BLaER1 (cell line): ENCODE measurements at regions not wholly inside any gene's neighbourhood (a gene's known extent, or its start where the extent isn't known, plus 50 kb on each side); places are given as distances from the start of the nearest gene placed in this dataset.
"Not testable (repeated sequence)": the region's sequence is repeated elsewhere in the genome, so short reads cannot be mapped to it uniquely, and the experiment has no call there.

Source experiments
- H3K27ac ChIP-seq: shearing (Covaris generic); formaldehyde crosslinking; 2 replicates; pipeline ENCODE4 v1.8.1; 2022
- H3K27me3 ChIP-seq: shearing (Covaris generic); formaldehyde crosslinking; 2 replicates; pipeline ENCODE4 v1.8.1; 2022
- H3K36me3 ChIP-seq: shearing (Covaris generic); formaldehyde crosslinking; 2 replicates; pipeline ENCODE4 v1.8.1; 2022
- H3K4me1 ChIP-seq: shearing (Covaris generic); formaldehyde crosslinking; 2 replicates; pipeline ENCODE4 v1.8.1; 2022
- H3K4me2 ChIP-seq: shearing (Covaris generic); formaldehyde crosslinking; 2 replicates; pipeline ENCODE4 v1.8.1; 2022
- H3K4me3 ChIP-seq: shearing (Covaris generic); formaldehyde crosslinking; 2 replicates; pipeline ENCODE4 v1.8.1; 2022
- H3K9ac ChIP-seq: shearing (Covaris generic); formaldehyde crosslinking; 2 replicates; pipeline ENCODE4 v1.8.1; 2022
- H3K9me3 ChIP-seq: shearing (Covaris generic); formaldehyde crosslinking; 2 replicates; pipeline ENCODE4 v1.8.1; 2022
- H4K20me1 ChIP-seq: shearing (Covaris generic); formaldehyde crosslinking; 2 replicates; pipeline ENCODE4 v1.8.1; 2022
- Cebpa-rat ChIP-seq: shearing (Covaris generic); IDR thresholded peaks from 2 replicates; pipeline ENCODE4 v1.8.1; 2022

DNA sequence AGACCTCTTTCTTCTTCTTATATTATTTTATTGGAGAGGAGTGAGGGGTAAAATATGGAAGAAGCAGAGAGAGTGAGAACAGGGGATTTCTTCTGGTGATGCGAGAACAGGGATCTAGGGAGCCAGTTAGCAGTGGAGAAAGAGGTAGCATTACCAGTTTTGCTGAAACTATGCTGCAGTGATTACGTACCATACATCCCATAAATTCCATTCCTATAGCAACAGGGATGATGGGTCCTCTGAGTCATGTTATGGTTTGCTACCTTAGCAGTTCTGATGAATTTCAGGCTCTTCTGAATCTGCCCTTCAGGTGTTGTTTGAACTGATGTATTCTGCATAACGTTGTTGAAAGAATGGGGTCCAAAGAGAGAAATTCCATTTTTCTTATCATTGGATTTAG, 625.4 kb upstream of the LRFN5 start:
- H3K27me3 ChIP-seq = no peaks in the 10 kb centered on the region
- H3K4me1 ChIP-seq = no peaks in the 10 kb centered on the region
- no peak overlapping the region for H3K4me2 ChIP-seq
- H3K4me3 ChIP-seq = no peak overlapping the region
- no peaks in the 10 kb centered on the region for H3K36me3 ChIP-seq
- no peaks in the 10 kb centered on the region for H3K9me3 ChIP-seq
- no peak overlapping the region for H3K9ac ChIP-seq
- no peak for TF ChIP-seq Cebpa-rat
- H4K20me1 ChIP-seq = no peaks in the 10 kb centered on the region
- H3K27ac ChIP-seq = no peak overlapping the region

DNA sequence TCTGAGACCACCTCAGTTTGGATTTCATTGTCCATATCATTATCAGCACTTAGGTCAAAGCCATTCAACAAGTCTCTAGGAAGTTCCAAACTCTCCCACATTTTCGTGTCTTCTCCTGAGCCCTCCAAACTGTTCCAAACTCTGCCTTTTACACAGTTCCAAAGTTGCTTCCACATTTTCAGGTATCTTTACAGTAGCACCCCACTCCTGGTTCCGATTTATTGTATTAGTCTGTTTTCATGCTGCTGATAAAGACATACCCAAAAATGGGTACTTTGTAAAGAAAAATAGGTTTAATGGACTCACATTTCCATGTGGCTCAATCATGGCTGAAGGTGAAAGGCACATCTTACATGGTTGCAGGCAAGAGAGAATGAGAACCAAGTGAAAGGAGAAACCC, 646.4 kb upstream of the LRFN5 start:
- H3K4me1 ChIP-seq, H3K36me3 ChIP-seq, H3K4me3 ChIP-seq, H4K20me1 ChIP-seq, H3K27ac ChIP-seq, H3K9ac ChIP-seq, H3K4me2 ChIP-seq, H3K27me3 ChIP-seq: not testable (repeated sequence)
- peaks cover 16% of the 10 kb centered on the region for H3K9me3 ChIP-seq

DNA sequence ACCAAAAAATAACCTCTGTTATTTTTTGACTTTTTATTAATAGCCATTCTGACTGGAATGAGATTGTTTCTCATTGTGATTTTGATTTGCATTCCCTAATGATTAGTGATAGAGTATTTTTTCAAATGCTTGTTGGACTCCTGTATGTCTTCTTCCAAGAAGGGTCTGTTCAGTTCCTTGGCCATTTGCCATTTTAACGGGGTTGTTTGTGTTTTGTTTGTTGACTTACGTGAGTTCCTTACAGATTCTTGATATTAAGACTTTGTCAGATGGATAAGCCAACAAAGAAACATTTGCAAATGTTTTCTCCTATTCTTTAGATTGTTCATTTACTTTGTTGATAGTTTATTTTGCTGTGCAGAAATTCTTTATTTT, 651.6 kb upstream of the LRFN5 start:
- H4K20me1 ChIP-seq = no peaks in the 10 kb centered on the region
- no peak overlapping the region for H3K27ac ChIP-seq
- no peaks in the 10 kb centered on the region for H3K27me3 ChIP-seq
- H3K9me3 ChIP-seq = peaks cover 11% of the 10 kb centered on the region
- H3K4me2 ChIP-seq = no peak overlapping the region
- no peaks in the 10 kb centered on the region for H3K4me1 ChIP-seq
- H3K36me3 ChIP-seq = no peaks in the 10 kb centered on the region
- TF ChIP-seq Cebpa-rat = no peak
- H3K4me3 ChIP-seq = no peak overlapping the region
- H3K9ac ChIP-seq = no peak overlapping the region

DNA sequence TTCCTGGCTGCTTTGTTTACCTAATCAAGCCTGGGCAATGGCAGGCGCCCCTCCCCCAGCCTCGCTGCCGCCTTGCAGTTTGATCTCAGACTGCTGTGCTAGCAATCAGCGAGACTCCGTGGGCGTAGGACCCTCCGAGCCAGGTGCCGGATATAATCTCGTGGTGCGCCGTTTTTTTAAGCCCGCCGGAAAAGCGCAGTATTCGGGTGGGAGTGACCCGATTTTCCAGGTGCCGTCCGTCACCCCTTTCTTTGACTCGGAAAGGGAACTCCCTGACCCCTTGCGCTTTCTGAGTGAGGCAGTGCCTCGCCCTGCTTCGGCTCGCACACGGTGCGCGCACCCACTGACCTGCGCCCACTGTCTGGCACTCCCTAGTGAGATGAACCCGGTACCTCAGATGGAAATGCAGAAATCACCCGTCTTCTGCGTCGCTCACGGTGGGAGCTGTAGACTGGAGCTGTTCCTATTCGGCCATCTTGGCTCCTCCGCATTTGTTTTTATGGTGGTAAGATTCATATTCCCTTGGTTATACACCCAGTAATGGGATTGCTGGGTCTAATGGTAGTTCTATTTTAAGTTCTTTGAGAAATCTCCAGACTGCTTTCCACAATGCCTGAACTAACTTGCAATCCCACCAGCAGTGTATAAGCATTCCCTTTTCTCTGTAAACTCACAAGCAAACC, 652.1 kb upstream of the LRFN5 start:
- not testable (repeated sequence) for H3K4me3 ChIP-seq, H3K9me3 ChIP-seq, H3K4me1 ChIP-seq, H3K9ac ChIP-seq, H4K20me1 ChIP-seq, H3K4me2 ChIP-seq, H3K27me3 ChIP-seq, H3K36me3 ChIP-seq, H3K27ac ChIP-seq

DNA sequence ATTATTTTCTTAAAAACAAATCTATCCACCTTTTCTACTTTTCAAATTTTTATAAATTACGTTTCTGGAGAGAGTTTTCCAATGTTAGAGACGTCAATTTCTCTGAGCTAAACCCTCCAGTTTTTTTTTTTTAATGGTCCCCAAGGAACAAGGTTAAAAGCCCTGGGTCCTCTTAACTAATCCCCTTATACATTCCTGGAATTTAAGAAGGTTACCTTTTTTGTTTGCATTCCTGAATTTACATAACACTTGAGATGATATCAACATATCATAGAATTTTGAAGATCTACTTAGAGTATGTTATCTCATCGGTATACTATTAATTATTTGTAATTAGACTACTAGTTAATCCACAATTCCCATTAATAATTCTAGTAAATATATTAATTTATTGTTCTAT, 662.2 kb upstream of the LRFN5 start:
- Histone ChIP-seq H3K27ac (no peak overlapping the region), H3K9ac (no peak overlapping the region), H3K4me1 (no peaks in the 10 kb centered on the region), H4K20me1 (no peaks in the 10 kb centered on the region), H3K9me3 (no peaks in the 10 kb centered on the region), H3K4me2 (no peak overlapping the region), H3K27me3 (no peaks in the 10 kb centered on the region), H3K4me3 (no peak overlapping the region), H3K36me3 (no peaks in the 10 kb centered on the region)
- no peak for TF ChIP-seq Cebpa-rat

DNA sequence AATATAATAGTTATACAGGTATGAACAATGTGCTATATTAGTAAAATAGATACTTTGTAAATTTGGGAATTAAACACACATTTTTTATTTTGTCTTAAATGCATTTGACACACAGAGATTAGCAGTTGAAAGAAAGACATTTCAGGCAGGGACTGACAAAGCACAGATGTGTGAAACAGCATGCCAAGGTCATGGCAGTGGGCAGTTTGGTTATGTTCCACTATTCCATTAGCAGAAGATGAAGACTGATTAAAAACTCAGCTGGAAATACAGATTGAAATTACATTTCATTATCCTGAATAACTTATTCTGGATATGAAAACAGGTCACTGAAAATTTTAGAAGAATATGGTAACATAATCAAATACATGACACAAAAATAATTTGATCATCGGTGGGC, 669.8 kb upstream of the LRFN5 start:
- H4K20me1 ChIP-seq = no peaks in the 10 kb centered on the region
- no peak overlapping the region for H3K27ac ChIP-seq
- no peaks in the 10 kb centered on the region for H3K36me3 ChIP-seq
- TF ChIP-seq Cebpa-rat = no peak
- H3K27me3 ChIP-seq = no peaks in the 10 kb centered on the region
- H3K4me2 ChIP-seq = no peak overlapping the region
- no peaks in the 10 kb centered on the region for H3K9me3 ChIP-seq
- no peaks in the 10 kb centered on the region for H3K4me1 ChIP-seq
- H3K4me3 ChIP-seq = no peak overlapping the region
- no peak overlapping the region for H3K9ac ChIP-seq

DNA sequence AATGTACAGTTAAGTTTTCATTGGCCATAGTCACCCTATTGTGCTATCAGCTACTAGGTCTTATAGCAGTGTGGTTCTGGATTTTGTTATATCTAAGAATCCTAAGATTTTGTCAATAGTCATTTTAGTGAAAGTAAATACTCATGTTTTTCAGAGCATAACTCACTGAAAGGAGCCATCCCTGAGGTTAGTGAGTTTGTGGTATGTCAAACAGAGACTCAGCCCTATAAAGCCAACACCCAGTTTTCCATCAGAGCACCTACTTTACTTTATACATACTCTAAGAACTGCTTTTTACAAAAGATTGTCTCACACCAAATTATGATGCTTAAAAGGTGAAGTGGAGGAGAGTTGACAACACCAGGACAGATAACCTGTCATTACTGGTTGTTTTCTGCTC, 686.3 kb upstream of the LRFN5 start:
- Histone ChIP-seq H3K36me3 (no peaks in the 10 kb centered on the region), H3K4me3 (no peak overlapping the region)
- no peak for TF ChIP-seq Cebpa-rat

DNA sequence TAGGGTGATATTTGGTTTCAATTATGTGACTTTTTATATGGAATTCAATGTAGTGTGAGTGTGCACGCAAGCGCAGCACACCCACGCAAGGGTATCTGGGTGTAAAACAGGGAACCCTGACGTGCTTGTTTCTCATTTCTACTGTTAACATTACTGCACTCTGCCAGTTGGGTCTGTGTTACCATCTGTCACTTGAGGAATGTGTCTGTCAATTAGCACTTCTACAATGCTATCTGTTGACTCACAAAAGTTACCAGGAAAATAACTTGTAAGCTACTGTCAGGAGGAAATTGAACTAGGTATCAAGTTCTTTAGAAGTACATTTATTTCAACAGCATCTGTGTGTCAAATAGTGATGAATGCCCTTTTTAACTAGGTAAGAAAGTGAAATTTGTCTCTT, 695.5 kb upstream of the LRFN5 start:
- Histone ChIP-seq H3K4me3 (no peak overlapping the region), H3K27ac (no peak overlapping the region), H3K36me3 (no peaks in the 10 kb centered on the region), H3K27me3 (no peaks in the 10 kb centered on the region), H3K4me2 (no peak overlapping the region), H3K9ac (no peak overlapping the region), H3K4me1 (no peaks in the 10 kb centered on the region), H4K20me1 (no peaks in the 10 kb centered on the region), H3K9me3 (no peaks in the 10 kb centered on the region)
- TF ChIP-seq Cebpa-rat = no peak

More for the DNA sequence above, 686.3 kb upstream of the LRFN5 start:
- H3K27ac ChIP-seq = no peak overlapping the region
- no peaks in the 10 kb centered on the region for H3K4me1 ChIP-seq
- H3K9ac ChIP-seq = no peak overlapping the region
- H3K27me3 ChIP-seq = no peaks in the 10 kb centered on the region
- no peak overlapping the region for H3K4me2 ChIP-seq
- no peaks in the 10 kb centered on the region for H4K20me1 ChIP-seq
- H3K9me3 ChIP-seq = no peaks in the 10 kb centered on the region

DNA sequence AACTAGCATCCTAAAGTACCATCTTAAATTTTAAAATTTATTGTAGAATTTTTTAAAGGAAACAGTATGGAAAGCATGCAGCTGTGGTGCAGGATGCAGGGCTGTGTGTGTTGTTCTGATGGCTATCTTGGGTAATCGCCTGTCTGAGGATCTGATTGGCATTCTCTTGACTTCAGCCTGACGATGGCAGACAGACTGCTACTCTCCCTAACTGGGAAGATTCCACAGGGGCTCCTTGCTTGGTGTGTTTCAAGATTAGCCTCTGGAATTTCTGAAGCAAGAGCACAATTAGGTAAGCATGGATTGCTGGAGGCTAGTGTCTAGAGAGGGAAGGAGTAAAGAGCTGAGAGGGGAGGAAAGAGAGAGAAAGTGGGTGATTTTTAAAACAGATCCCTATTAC, 696.8 kb upstream of the LRFN5 start:
- H3K9me3 ChIP-seq = no peaks in the 10 kb centered on the region
- H3K4me1 ChIP-seq = no peaks in the 10 kb centered on the region
- H3K4me2 ChIP-seq = no peak overlapping the region
- no peaks in the 10 kb centered on the region for H3K27me3 ChIP-seq
- no peak for TF ChIP-seq Cebpa-rat
- no peak overlapping the region for H3K9ac ChIP-seq
- no peaks in the 10 kb centered on the region for H3K36me3 ChIP-seq
- no peaks in the 10 kb centered on the region for H4K20me1 ChIP-seq
- H3K4me3 ChIP-seq = no peak overlapping the region
- no peak overlapping the region for H3K27ac ChIP-seq

DNA sequence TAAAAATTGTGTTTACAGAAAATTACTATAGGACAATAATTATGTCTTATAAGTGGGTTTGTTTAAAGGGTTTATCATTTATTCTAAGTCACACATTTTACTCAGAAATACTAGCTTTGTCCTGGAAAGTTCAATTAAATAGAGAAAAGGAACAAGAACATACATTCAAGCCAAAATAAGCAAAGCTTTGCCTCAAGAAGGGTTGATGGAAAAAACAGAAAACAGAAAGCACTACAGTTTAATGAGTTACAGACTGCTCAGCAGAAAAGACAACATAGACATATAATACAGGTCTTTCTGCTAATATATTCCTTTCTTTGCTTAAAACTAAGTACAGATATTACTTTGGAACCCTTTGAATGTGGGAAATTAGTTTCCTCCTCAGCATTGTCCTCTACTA, 703.0 kb upstream of the LRFN5 start:
- no peaks in the 10 kb centered on the region for H3K36me3 ChIP-seq
- H3K9ac ChIP-seq = no peak overlapping the region
- H3K4me3 ChIP-seq = no peak overlapping the region
- no peaks in the 10 kb centered on the region for H3K9me3 ChIP-seq
- H3K4me2 ChIP-seq = no peak overlapping the region
- TF ChIP-seq Cebpa-rat = no peak
- no peaks in the 10 kb centered on the region for H4K20me1 ChIP-seq
- no peaks in the 10 kb centered on the region for H3K27me3 ChIP-seq
- no peaks in the 10 kb centered on the region for H3K4me1 ChIP-seq
- H3K27ac ChIP-seq = no peak overlapping the region

DNA sequence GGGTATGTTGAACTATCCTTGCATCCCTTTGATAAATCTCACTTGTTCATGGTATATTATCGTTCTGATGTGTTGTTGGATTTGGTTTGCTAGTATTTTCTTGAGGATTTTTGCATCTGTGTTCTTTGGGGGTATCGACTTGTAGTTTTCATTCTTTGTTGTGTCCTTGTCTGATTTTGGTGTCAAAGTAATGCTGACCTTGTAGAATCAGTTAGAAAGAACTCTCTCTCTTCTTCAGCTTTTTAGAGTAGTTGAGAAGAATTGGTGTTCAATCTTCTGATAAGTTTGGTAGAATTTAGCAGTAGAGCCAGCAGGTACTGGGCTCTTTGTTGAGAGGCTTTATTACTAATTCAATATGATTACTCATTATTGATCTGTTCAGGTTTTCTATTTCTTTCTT, 707.2 kb upstream of the LRFN5 start:
- no peaks in the 10 kb centered on the region for H4K20me1 ChIP-seq
- no peaks in the 10 kb centered on the region for H3K9me3 ChIP-seq
- no peaks in the 10 kb centered on the region for H3K36me3 ChIP-seq
- H3K27ac ChIP-seq = no peak overlapping the region
- TF ChIP-seq Cebpa-rat = no peak
- no peak overlapping the region for H3K4me2 ChIP-seq
- no peaks in the 10 kb centered on the region for H3K4me1 ChIP-seq
- H3K9ac ChIP-seq = no peak overlapping the region
- no peaks in the 10 kb centered on the region for H3K27me3 ChIP-seq
- H3K4me3 ChIP-seq = no peak overlapping the region
